GM12874 (cell line): ENCODE measurements at regions not wholly inside any gene's neighbourhood (a gene's known extent, or its start where the extent isn't known, plus 50 kb on each side); places are given as distances from the start of the nearest gene placed in this dataset.

Experiments
- TF ChIP-seq, protein P1 (sequence below): IDR thresholded peaks from 2 replicates; pipeline ENCODE4 v1.5.1; 2011; ENCODE audit warnings: low read depth, mild to moderate bottlenecking, control low read depth, low read length, moderate library complexity; ENCODE audit not compliant: insufficient read depth

DNA sequence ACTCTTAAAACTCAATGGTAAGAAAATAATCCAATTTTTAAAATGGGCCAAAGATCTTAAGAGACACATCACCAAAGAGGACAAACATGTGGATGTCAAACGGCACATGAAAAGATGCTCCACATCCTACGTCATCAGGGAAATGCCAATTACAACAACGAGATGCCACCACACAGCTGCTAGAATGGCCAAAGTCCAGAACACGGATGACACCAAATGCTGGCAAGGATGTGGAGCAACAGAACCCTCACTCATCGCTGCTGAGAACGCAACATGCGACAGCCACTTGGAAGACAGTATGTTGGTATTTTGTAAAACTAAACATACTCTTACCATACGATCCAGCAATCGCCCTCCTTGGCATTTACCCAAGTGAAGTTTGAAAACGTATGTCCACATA, 132.8 kb upstream of the CDH4 start:
- TF ChIP-seq, protein P1, sequence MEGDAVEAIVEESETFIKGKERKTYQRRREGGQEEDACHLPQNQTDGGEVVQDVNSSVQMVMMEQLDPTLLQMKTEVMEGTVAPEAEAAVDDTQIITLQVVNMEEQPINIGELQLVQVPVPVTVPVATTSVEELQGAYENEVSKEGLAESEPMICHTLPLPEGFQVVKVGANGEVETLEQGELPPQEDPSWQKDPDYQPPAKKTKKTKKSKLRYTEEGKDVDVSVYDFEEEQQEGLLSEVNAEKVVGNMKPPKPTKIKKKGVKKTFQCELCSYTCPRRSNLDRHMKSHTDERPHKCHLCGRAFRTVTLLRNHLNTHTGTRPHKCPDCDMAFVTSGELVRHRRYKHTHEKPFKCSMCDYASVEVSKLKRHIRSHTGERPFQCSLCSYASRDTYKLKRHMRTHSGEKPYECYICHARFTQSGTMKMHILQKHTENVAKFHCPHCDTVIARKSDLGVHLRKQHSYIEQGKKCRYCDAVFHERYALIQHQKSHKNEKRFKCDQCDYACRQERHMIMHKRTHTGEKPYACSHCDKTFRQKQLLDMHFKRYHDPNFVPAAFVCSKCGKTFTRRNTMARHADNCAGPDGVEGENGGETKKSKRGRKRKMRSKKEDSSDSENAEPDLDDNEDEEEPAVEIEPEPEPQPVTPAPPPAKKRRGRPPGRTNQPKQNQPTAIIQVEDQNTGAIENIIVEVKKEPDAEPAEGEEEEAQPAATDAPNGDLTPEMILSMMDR: no peak

DNA sequence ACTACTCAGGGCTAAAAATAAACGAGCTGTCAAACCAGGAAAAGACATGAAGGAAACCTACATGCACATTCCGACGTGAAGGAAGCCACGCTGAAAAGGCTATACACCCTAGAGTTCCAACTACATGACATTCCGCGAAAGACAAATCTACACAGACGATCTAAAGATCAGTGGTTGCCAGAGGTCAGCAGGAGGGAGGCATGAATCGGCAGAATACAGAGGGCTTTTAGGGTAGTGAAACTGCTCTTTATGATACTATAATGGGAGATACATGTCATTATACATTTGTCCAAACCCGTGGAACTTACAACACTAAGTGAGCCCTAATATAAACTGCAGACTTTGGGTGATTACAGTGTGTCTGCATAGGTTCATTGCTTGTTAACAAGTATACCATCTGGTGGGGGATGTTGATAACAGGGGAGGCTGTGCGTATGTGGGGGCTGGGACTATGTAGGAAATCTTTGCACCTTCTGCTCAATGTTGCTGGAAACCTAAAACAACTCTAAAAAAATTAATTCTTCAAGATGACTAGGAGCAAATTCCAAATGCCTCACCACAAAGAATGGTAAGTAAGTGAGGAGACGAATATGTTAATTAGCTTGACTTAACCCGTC, 132.2 kb upstream of the CDH4 start:
- TF ChIP-seq, protein P1: no peak

DNA sequence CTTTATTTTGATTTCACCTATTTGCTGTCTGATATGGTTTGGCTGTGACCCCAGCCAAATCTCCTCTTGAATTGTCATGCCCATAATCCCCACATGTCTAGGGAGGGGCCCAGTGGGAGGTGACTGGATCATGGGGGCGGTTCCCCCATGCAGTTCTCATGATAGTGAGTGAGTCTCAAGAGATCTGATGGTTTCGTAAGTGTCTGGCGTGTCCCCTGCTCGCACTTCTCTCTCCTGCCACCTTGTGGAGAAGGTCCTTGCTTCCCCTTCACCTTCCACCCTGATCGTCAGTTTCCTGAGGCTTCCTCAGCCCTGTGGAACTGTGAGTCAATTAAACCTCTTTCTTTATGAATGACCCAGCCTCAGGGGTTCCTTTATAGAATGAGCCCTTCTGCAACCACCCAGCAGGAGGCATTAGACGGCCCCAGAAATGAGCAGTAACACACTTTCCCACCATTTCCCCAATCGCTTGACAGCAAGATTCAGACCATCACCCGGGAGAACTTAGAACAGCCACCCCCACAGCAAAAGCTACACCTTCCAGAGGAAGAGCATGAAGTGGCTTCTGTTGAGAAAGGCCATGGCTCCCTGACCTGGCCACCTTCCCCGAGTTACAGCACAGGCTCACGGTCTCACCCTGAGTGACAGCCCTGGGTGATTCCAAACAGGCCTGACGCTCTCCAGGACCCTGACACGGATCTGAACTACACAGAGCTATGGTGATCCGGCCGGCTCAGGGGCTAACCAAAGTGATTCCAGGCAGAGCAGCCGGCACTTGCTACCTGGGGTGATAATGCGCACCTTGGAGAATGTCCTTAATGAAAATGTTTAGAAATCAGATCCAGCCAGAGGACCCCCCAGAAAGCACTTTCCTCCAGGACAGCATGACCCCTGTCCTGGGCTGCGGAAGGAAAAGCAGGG, 131.2 kb upstream of the CDH4 start:
- TF ChIP-seq, protein P1: no peak

DNA sequence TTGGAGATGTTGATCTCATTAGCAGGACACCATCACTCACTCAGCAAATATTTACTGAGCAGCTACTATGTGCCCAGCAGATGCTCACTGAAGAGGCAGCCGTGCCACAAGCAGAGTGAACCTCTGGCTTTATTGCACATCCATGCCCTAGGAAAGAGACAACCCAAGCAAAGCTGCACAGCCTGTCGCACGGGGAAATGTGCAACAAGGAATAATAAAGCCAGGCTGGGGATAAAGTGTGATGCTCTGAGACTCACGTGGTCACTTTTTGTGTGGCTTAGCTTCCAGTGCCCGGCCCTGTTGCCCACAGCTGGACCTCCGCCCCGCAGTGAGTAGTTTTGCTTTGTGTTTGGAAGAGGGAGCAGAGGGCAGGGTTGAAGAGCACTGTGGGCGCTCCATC, 130.4 kb upstream of the CDH4 start:
- TF ChIP-seq, protein P1: no peak

DNA sequence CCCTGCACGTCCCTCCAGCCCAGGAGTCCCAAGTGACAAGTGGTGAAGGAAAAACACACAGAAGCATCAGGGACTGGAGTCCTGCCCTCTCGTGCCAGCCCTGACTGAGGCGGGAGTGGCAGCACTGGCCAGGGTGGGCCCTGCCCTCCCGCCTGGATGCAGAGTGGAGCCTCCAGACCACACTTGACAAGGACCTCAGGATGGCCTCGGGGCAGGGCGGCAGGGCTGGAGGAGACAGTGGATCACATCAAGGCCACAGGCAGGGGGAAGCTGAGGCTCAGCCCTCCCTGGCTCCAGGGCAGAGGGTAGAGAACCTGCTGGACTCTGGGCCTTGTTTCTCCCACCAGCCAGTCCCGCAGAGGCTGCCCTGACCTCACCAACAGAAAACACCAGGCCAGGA, 128.8 kb upstream of the CDH4 start:
- TF ChIP-seq, protein P1: no peak

DNA sequence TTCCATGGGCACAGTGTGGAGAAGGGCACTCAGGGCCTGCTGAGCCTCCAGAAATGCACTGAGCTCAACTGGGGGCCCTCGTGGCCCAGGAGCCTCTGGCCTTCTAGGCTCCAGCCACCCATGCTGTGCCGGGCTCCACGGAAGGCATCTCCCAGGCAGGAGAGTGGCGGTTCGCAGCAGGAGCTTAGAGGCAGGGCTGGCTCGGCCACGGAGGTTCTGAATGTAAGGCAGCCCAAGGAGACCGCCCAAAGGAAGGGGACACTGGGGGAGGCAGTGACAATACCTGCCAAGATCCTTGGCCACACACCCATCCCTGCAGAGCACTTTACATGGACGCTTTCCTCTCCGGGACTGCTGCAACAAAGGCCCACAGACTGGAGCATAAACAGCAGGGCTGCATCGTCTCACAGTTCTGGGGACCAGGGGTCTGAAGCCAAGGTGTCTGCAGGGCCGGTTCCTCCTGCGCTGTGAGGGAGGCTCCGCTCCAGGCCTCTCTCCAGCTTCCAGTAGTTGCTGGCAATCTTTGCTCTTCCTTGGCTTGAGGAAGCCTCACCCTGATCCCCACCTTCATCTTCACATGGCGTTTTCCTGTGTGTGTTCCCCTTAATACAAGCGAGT, 128.2 kb upstream of the CDH4 start:
- TF ChIP-seq, protein P1: no peak

DNA sequence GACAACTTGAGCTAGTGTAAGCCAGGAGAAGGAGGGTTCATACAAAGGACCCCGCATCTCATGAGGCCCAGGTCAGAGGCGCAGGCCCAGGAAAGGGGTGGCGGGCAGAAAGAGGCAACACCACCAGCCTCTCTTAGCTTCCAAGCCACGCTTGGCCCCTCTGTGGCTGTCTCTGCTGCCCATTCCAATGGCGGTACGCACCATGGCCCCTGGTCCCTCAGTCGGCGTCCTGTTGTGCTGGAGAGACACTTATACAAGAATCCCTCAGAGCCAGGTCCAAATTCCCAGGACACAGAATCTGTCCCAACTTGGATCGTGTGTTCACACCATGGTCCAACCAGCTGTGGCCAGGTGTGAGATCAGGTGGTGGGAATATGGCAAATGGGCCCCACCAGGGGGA, 127.0 kb upstream of the CDH4 start:
- TF ChIP-seq, protein P1: no peak
